ENCODE measurements at regions not wholly inside any gene's neighbourhood (a gene's known extent, or its start where the extent isn't known, plus 50 kb on each side); places are given as distances from the start of the nearest gene placed in this dataset.
"Not testable (repeated sequence)": the region's sequence is repeated elsewhere in the genome, so short reads cannot be mapped to it uniquely, and the experiment has no call there.

DNA sequence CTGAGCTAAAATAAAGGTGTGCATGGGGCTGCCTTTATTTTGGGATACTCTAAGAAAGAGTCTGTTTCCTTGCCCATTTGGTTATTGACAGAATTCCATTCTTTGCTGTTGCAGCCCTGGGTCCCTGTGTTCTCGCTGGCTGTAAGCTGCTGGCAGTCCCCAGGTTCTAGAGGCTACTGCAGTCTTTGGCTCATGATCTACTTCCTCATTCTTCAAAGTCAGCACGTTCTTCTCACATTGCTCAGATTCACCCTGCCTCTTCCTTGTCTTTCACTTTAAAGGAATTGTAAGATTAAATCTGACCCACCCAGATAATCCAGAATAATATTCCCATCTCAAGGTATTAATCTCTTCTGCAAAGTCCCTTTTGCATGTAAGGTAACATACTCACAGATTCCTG lies 620.3 kb downstream of the CCSER2 start:
- Histone ChIP-seq H3K27me3 (no peaks in the 10 kb centered on the region), H3K27ac (no peak overlapping the region), H3K36me3 (no peaks in the 10 kb centered on the region), H3K9me3 (no peaks in the 10 kb centered on the region), H3K4me1 (no peaks in the 10 kb centered on the region), H3K4me3 (no peak overlapping the region)
- TF ChIP-seq CTCF (IDR thresholded peaks at IDR 0.05) (no peak), POLR2A (IDR thresholded peaks at IDR 0.05) (no peak), EP300 (IDR thresholded peaks at IDR 0.05) (no peak)
- no peak for DNase-seq (ENCODE audit: low spot score in 2 of 2)
- WGBS, 2 donors = 46 to 55% methylated on average over 2 of the region's 2 CpGs

DNA sequence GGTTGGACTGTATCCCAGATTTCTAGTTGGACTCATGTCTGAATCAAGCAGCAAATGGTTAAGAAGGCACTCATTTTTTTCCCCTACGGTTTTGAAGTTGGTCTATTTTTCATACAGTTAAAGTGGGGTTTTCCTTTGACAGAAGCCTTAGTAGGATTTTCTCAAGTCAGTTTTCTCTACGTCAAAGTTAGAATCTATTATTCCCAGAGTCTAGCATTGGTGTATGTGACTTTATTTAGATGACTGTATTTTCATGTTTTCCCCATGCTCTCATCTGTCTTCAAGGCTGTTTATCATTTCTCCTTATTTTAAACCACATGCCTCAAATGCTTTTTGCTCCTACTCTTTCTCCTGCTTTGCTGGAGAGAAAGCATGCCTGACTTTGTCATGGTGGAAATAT lies 623.2 kb downstream of the CCSER2 start:
- Histone ChIP-seq H3K4me1 (no peaks in the 10 kb centered on the region), H3K27ac (no peak overlapping the region), H3K27me3 (no peaks in the 10 kb centered on the region), H3K4me3 (no peak overlapping the region), H3K9me3 (no peaks in the 10 kb centered on the region), H3K36me3 (no peaks in the 10 kb centered on the region)
- no peak for TF ChIP-seq EP300 (IDR thresholded peaks at IDR 0.05)
- TF ChIP-seq CTCF (IDR thresholded peaks at IDR 0.05) = no peak
- TF ChIP-seq POLR2A (IDR thresholded peaks at IDR 0.05) = no peak
- 21 to 26% methylated on average over 2 of the region's 2 CpGs for WGBS, 2 donors
- no peak for DNase-seq (ENCODE audit: low spot score in 2 of 2)

GRCh38 chr10:84957427-84957826 lies 629.0 kb downstream of the CCSER2 start:
- H3K36me3 ChIP-seq = no peaks in the 10 kb centered on the region
- DNase-seq (ENCODE audit: low spot score in 2 of 2) = no peak
- no peak for TF ChIP-seq CTCF (IDR thresholded peaks at IDR 0.05)
- TF ChIP-seq POLR2A (IDR thresholded peaks at IDR 0.05) = no peak
- TF ChIP-seq EP300 (IDR thresholded peaks at IDR 0.05) = no peak
- no peaks in the 10 kb centered on the region for H3K9me3 ChIP-seq
- no peak overlapping the region for H3K27ac ChIP-seq
- no peaks in the 10 kb centered on the region for H3K27me3 ChIP-seq
- no peak overlapping the region for H3K4me3 ChIP-seq
- H3K4me1 ChIP-seq = no peaks in the 10 kb centered on the region

DNA sequence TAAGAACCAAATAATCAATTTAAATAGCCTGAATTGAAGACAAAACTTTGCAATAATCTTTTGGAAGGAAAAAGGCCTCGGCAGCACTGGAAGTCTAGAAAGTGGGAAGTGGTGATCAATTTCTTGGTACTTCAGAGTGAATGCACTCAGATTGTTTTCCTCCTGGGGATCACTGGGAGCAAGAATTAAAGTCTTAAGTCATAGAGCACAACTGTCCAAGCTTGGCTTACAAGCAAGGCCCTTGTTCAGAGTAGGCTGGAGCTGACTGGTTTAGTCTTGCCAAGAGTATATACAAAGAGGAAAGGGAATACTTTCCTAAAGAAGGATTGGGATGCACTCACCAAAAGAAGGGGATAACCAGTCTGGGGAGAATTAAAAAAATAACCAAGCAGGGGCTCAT lies 637.1 kb downstream of the CCSER2 start:
- TF ChIP-seq CTCF (IDR thresholded peaks at IDR 0.05) (no peak), POLR2A (IDR thresholded peaks at IDR 0.05) (no peak), EP300 (IDR thresholded peaks at IDR 0.05) (no peak)
- peaks cover 0 to 4% (median 0%) of the 10 kb centered on the region in 4 donors for H3K4me1 ChIP-seq
- H3K4me3 ChIP-seq = no peak overlapping the region
- no peak overlapping the region for H3K27ac ChIP-seq
- no peaks in the 10 kb centered on the region for H3K9me3 ChIP-seq
- whole genome bisulfite sequencing, 2 donors = 65 to 78% methylated on average over 1 of the region's 1 CpG
- no peak for DNase-seq (ENCODE audit: low spot score in 2 of 2)
- no peaks in the 10 kb centered on the region for H3K36me3 ChIP-seq
- H3K27me3 ChIP-seq = no peaks in the 10 kb centered on the region

DNA sequence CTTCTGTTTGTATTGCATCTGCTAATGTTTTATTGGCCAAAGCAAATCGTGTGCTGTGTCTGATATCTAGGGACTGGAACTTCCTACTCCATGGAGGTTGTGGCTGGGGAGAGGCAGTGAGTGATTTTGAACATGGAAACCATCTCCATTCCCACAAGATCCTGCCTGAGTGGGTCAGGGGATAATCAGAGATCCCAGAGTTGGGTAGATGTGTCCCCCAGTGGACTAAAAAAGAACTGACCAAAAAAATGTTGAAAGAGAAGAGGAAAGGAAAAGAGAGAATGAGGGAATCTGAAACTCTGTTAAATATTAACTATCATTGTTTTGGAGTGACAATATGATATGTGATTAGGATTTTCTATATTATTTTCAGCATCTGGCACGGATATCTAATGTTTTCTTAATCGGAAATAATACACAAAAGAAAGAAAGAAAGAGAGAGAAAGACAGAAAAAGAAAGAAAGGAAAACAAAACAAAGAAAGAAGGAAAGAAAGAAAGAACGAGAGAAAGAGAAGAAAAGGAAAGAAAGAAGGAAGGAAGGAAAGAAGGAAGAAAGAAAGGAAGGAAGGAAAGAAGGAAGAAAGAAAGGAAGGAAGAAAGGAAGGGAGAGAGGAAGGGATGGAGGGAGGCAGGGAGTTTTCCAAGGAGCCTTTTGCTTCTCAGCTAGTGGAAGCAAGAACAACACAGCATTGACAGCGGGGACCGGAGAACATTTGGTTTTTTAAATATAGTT lies 638.5 kb downstream of the CCSER2 start:
- H3K36me3 ChIP-seq = no peaks in the 10 kb centered on the region
- no peaks in the 10 kb centered on the region for H3K9me3 ChIP-seq
- TF ChIP-seq CTCF (IDR thresholded peaks at IDR 0.05) (no peak), EP300 (IDR thresholded peaks at IDR 0.05) (no peak), POLR2A (IDR thresholded peaks at IDR 0.05) (no peak)
- no peak for DNase-seq (ENCODE audit: low spot score in 2 of 2)
- 33 to 39% methylated on average over 6 of the region's 6 CpGs for WGBS, 2 donors
- no peak overlapping the region for H3K4me3 ChIP-seq
- H3K4me1 ChIP-seq = peaks cover 0 to 4% (median 0%) of the 10 kb centered on the region in 4 donors
- no peak overlapping the region for H3K27ac ChIP-seq
- no peaks in the 10 kb centered on the region for H3K27me3 ChIP-seq

DNA sequence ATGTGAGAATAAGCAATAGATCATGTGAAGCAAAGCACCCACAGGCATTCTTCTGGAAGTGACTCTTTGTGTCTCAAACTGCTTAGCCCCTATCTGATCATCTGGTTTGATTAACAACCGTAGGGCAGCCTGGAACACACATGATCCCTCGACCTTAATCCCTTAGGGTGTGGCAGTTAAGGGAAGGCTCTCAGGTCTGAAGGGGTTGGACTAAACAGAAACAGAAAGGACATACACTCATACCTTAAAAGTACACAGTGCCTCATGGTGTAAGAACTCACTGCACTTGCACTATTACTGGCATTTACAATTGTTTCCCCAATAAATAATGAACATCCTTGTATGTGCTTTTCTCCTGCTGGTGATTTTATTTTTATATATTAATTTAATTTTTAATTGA lies 640.9 kb downstream of the CCSER2 start:
- H3K4me1 ChIP-seq; H3K9me3 ChIP-seq; H3K4me3 ChIP-seq; H3K27me3 ChIP-seq; DNase-seq (ENCODE audit: low spot score in 2 of 2); H3K27ac ChIP-seq; H3K36me3 ChIP-seq: not testable (repeated sequence)
- 75 to 88% methylated on average over 2 of the region's 2 CpGs for WGBS, 2 donors
